HG02870 (cell line): ENCODE measurements at regions not wholly inside any gene's neighbourhood (a gene's known extent, or its start where the extent isn't known, plus 50 kb on each side); places are given as distances from the start of the nearest gene placed in this dataset.

ENCODE experiments used
- ATAC-seq: cut with Tn5 transposase; IDR thresholded peaks from one replicate; pipeline ENCODE4 v1.9.1; 2021; ENCODE audit warnings: mild to moderate bottlenecking, moderate library complexity; ENCODE audit not compliant: unreplicated experiment

- ATAC-seq, result no peak
These were observed 296.2 kb upstream of the CDH5 start for GRCh38 chr16:66070140-66070917.

DNA sequence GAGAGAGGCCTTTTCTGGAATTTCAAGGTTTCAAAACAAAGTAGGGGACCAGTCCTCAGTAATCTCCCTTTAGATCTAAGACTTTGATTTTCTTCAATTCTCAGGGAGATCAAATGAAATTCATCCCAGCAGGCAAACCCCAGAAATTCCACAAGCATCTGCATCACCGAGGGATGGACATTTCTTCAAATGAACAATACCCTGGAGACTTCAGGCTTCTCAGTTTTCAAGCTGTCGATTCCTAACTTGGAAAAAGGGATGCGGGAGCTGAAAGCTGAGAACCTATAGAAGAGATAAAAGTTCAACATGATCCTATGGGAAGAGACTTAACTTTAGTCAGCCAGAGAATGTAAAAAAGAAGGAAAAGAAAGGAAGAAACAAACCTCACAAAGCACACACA is 296.9 kb upstream of the CDH5 start:
- ATAC-seq, result no peak

DNA sequence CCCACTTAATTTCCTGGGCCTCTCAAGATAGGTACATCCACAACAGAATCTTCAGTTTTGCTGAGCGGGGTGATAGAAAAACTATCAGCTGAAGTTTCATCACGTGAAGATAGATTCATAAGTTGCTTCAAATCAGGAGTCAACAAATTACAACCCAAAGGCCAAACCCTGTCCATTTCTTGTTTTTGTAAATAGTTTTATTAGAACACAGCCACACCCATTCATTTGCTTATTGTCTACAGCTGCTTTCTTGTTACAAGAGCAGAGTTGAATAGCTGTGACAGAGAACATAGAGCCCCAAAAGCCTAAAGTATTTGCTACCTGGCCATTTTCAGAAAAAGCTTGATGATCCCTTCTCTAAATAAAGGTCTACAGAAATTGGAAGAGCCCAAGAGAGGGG is 300.1 kb upstream of the CDH5 start:
- no peak for ATAC-seq

GRCh38 chr16:66065925-66066324 is 300.6 kb upstream of the CDH5 start:
- no peak for ATAC-seq

GRCh38 chr16:66064801-66065530 is 301.5 kb upstream of the CDH5 start:
- no peak for ATAC-seq

DNA sequence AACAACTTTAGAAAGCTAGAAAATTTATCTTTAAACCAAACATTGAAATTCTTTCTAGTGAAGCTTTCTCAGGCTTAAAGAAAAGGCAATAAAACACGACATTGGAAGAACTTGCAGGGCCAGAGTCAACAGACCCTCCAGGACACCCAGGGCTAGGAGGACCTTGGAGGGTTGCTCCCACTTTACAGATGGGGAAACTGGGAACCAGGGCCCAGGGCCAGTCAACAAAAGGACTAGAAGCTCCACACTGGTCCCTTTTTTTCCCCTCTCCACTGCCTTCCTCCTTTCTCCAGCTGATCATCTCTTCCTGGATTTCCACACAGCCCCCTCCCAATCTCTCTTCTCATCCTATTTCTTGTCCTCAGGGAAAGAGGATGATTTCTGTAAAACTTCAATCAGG is 307.7 kb upstream of the CDH5 start:
- ATAC-seq, result no peak

- ATAC-seq, result no peak
These were observed 308.3 kb upstream of the CDH5 start for GRCh38 chr16:66058172-66058691.

- no peak for ATAC-seq
These were observed 309.4 kb upstream of the CDH5 start for GRCh38 chr16:66057057-66057456.

DNA sequence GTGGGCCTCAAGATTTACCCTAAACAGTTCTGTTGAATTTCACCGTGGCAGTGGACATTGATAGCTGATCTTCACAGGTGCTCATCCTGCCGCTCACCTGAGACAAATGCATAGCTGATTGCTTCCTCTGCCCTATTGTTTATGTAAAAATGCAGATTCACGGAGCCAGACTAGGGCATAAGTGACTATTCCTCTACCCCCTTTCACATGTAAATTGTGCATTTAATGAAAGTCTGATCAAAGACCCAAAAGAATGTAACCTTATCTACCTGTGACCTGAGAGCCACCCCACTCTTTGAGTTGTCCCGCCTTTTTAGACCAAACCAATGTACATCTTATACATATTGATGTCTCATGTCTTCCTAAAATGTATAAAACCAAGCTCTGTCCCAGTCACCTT is 312.4 kb upstream of the CDH5 start:
- ATAC-seq, result no peak

GRCh38 chr16:66052745-66053144 is 313.7 kb upstream of the CDH5 start:
- no peak for ATAC-seq

DNA sequence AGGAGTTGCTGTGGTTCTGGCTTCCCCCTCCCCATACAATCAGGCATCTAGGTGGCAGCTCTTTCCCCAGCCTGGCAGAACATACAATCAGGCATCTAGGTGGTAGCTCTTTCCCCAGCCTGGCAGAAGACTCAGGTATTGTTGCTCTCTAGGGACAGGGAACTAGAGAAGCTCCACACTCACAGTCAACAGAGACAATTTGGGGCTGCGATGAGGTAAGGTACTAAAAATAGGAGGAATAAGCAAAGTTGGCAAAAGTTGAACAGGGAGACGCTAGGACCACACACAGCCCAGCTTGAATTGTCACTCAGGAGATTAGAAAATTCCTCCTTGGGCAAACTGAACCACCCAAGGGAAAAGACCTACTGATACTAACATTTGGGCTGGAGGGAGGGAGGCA is 315.5 kb upstream of the CDH5 start:
- no peak for ATAC-seq

GRCh38 chr16:66049865-66050264 is 316.6 kb upstream of the CDH5 start:
- ATAC-seq, result no peak

DNA sequence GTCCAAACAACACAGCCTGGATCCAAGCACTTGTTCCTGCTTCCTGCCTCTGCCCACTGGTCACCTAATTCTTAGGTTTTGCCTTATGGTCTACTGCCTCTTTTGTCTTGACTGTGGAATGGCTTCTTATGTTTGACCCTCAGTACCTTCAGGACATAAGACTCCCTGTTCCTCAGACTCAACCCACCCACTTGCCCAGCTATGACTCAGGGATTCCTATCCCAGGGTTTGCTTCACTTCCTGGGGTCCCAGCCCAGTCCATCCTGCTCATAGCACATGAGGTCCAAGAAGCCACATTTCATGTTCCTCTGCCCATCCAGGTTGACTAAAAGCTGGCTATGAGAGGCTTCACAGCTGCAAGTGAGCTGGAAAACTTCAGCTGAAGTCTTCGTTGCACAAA is 320.9 kb upstream of the CDH5 start:
- ATAC-seq, result no peak

GRCh38 chr16:66044556-66044955 is 321.9 kb upstream of the CDH5 start:
- no peak for ATAC-seq

DNA sequence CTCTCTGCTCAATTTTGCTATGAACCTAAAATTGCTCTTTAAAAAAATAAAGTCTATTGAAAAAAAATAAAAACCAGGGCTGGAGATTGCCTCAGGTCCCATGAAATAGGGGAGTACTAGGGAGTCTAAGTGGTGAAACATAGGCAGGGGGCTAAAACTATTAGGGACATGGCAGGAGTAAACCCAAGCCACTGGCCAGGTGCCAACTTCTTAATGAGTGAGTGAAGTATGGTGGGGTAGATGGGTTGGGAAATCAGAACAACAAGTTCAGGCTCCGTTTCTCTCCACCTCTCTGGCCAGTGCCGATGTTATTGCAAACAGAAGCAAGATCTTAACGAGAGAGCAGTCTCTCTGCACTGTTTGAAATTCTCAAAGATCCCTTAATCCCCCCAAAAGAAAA is 322.4 kb upstream of the CDH5 start:
- ATAC-seq, result no peak

DNA sequence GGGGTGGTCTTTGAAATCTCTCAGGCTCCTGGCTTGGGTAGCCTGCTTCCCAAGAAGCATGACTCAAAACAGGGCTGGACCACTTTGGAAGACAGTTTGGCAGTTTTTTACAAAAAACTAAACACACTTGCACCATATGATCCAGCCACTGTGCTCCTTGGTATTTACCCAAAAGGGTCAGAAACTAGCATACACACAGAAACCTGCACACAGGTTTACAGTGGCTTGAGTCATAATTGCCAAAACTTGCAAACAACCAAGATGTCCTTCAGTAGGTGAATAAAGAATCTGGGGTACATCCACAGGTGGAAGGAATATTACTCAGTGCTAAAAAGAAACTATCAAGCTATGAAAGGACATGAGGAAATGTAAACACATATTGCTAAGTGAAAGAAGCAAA is 323.2 kb upstream of the CDH5 start:
- ATAC-seq, result no peak

DNA sequence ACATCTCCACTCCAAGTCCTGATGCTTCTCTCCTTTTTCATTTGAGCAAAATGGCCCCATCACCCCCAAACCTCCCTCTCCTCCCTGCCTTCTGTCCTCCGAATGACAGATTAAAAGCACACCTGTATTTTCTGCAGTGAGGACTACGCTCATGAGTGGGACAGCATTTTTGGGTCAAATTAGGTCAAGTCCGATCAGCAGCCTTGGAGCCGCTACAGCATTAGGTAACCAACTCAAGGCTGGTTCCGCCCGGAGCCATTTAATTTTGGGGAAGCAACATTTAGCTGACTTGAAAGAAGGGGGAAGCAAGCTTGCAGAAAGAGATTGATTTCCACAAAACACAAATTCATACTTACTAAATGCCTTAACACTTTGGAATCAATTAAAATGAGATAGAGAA is 324.1 kb upstream of the CDH5 start:
- no peak for ATAC-seq

- no peak for ATAC-seq
These were observed 324.6 kb upstream of the CDH5 start for GRCh38 chr16:66041907-66042306.

GRCh38 chr16:66039793-66040192 is 326.7 kb upstream of the CDH5 start:
- no peak for ATAC-seq

DNA sequence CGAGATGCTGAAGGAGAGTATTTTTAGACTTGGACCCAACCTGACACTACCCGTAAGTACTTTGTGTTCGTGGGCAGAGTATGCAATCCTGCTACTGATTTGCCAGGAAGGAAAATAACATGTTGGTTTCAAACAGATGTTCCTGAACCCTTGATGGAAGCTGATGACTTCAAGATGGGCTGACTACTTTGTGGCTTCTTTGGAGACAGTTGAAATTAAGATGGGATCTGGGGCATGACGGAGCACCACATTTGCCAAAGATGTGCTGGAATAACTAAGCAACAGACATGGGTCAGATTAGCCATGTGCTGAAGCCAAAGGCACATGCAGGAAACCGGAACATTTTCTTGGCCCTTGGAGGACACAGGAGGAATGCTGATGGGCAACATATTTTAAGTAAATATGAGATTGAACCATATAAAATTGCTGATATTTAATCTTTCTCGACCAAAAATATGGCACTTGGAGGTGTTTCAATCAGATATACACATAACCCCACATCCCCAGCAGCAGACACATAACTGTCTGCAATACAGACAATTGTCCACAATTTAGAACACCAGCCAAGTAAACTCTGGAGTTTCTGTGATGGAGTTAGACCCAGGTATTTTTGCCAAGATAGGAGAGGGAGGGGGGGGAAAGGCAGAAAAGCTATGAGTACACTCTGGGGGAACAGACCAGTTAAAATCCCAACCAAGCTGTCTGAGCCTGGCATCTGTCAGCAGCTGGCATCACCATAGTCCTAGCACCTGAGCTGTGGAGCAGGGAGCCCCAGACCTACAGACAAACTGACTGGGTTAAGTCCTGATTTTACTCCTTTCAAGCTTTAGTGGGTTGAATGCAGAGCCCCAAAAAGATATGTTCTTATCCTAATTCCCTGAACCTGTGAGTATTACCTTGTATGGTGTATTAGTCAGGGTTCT is 329.4 kb upstream of the CDH5 start:
- no peak for ATAC-seq

DNA sequence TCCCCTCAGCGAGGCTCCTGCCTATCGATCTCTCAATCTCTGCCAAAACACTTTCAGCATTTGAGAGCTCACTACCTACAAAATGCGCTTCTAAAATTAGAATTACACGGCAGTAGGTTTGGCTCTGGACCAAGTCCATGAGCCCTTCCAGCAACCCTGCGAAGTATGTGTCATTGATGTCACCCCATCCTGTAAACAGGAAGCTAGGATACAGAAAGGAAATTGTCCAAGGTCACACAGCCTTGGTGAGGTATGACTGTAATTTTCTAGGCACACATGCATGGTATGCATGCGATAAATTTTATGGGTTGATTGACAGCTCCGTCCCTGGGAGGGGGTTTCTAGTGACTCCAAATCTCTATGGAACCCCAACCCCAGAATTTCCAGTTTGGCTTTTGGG is 330.3 kb upstream of the CDH5 start:
- no peak for ATAC-seq
